Neural cell (in vitro differentiated cells): ENCODE measurements at regions not wholly inside any gene's neighbourhood (a gene's known extent, or its start where the extent isn't known, plus 50 kb on each side); places are given as distances from the start of the nearest gene placed in this dataset.

ENCODE experiments used
- H2AFZ ChIP-seq: fragments of 200-600, 300-800 bp; sonication (generic), shearing (Covaris generic); 2 replicates; pipeline ENCODE4 v1.6.0; 2014; ENCODE audit warnings: low read depth, mild to moderate bottlenecking, antibody characterized with exemption, low read length, moderate library complexity
- H3F3A ChIP-seq: fragments of 200-600 bp; shearing (Covaris generic); 2 replicates; pipeline ENCODE4 v1.6.1; 2016; ENCODE audit warnings: mild to moderate bottlenecking, moderate library complexity, mixed read lengths, antibody characterized with exemption, low read length; ENCODE audit not compliant: insufficient read depth, poor library complexity, severe bottlenecking
- H3K27ac ChIP-seq: fragments of 200-600, 300-800 bp; sonication (generic), shearing (Covaris generic); 2 replicates; pipeline ENCODE4 v1.5.1; 2014; ENCODE audit warnings: mild to moderate bottlenecking, low read length, moderate library complexity
- H3K27me3 ChIP-seq: fragments of 300-800, 200-600 bp; sonication (generic), shearing (Covaris generic); 2 replicates; pipeline ENCODE4 v1.6.0; 2014; ENCODE audit warnings: mild to moderate bottlenecking, low read depth, low read length, moderate library complexity; ENCODE audit not compliant: insufficient read depth
- H3K36me3 ChIP-seq: fragments of 300-800, 200-600 bp; sonication (generic), shearing (Covaris generic); 2 replicates; pipeline ENCODE4 v1.5.1; 2014; ENCODE audit warnings: mild to moderate bottlenecking, antibody characterized with exemption, low read length, moderate library complexity; ENCODE audit not compliant: insufficient read depth
- H3K4me2 ChIP-seq: fragments of 300-800, 200-600 bp; sonication (generic), shearing (Covaris generic); 2 replicates; pipeline ENCODE4 v1.6.0; 2014; ENCODE audit warnings: mild to moderate bottlenecking, low read length
- H3K4me3 ChIP-seq: fragments of 300-800, 200-600 bp; sonication (generic), shearing (Covaris generic); 2 replicates; pipeline ENCODE4 v1.5.1; 2014; ENCODE audit warnings: mild to moderate bottlenecking, low read length, moderate library complexity
- H3K79me2 ChIP-seq: fragments of 200-600 bp; shearing (Covaris generic); replicated peaks from 2 replicates; pipeline ENCODE4 v1.6.0; 2014; ENCODE audit warnings: mild to moderate bottlenecking, low read length, moderate library complexity; ENCODE audit not compliant: insufficient read depth
- H3K9ac ChIP-seq: fragments of 300-800, 200-600 bp; sonication (generic), shearing (Covaris generic); 2 replicates; pipeline ENCODE4 v1.6.1; 2016; ENCODE audit warnings: mild to moderate bottlenecking, low read length, mixed read lengths
- H3K9me2 ChIP-seq: fragments of 200-600 bp; shearing (Covaris generic); 2 replicates; pipeline ENCODE4 v1.6.1; 2016; ENCODE audit warnings: mild to moderate bottlenecking, low read length, mixed read lengths; ENCODE audit not compliant: insufficient read depth
- H3K9me3 ChIP-seq: fragments of 200-600, 300-800 bp; sonication (generic), shearing (Covaris generic); 2 replicates; pipeline ENCODE4 v1.6.1; 2016; ENCODE audit warnings: mild to moderate bottlenecking, mixed run types, low read length, moderate library complexity, mixed read lengths
- H4K20me1 ChIP-seq: fragments of 200-600 bp; shearing (Covaris generic); 2 replicates; pipeline ENCODE4 v1.6.1; 2016; ENCODE audit warnings: mild to moderate bottlenecking, mixed run types; ENCODE audit not compliant: insufficient read depth
- CTCF ChIP-seq: fragments of 450-650 bp; IDR thresholded peaks from 2 replicates; pipeline ENCODE4 v1.5.1; 2014; ENCODE audit warnings: antibody characterized with exemption, mild to moderate bottlenecking, moderate library complexity; ENCODE audit not compliant: poor library complexity, severe bottlenecking
- EP300 ChIP-seq: fragments of 450-650 bp; conservative IDR thresholded peaks from 2 replicates; pipeline ENCODE4 v1.6.1; 2014; ENCODE audit warnings: antibody characterized with exemption, mild to moderate bottlenecking, moderate library complexity; ENCODE audit not compliant: poor library complexity, severe bottlenecking
- EZH2 ChIP-seq: fragments of 200-600, 300-800 bp; shearing (Covaris generic), sonication (generic); IDR thresholded peaks from 2 replicates; pipeline ENCODE4 v1.6.1; 2014; ENCODE audit warnings: antibody characterized with exemption, low read length, borderline replicate concordance, mild to moderate bottlenecking; ENCODE audit not compliant: insufficient read depth, poor library complexity, severe bottlenecking
- MXI1 ChIP-seq: fragments of 450-650 bp; conservative IDR thresholded peaks from 2 replicates; pipeline ENCODE4 v1.6.1; 2014; ENCODE audit warnings: antibody characterized with exemption, mild to moderate bottlenecking; ENCODE audit not compliant: poor library complexity, severe bottlenecking
- POLR2AphosphoS5 ChIP-seq: IDR thresholded peaks from 2 replicates; pipeline ENCODE4 v1.6.1; 2012
- RAD21 ChIP-seq: fragments of 450-650 bp; conservative IDR thresholded peaks from 2 replicates; pipeline ENCODE4 v1.6.1; 2014; ENCODE audit warnings: antibody characterized with exemption, mild to moderate bottlenecking, moderate library complexity
- REST ChIP-seq: IDR thresholded peaks from 2 replicates; pipeline ENCODE4 v1.6.1; 2012; ENCODE audit warnings: borderline replicate concordance
- SMC3 ChIP-seq: fragments of 450-650 bp; conservative IDR thresholded peaks from 2 replicates; pipeline ENCODE4 v1.6.1; 2014; ENCODE audit warnings: antibody characterized with exemption, mild to moderate bottlenecking, moderate library complexity; ENCODE audit not compliant: poor library complexity
- TAF1 ChIP-seq: IDR thresholded peaks from 2 replicates; pipeline ENCODE4 v1.6.1; 2012; ENCODE audit warnings: low read depth

- no peaks in the 10 kb centered on the region for H3F3A ChIP-seq
- no peaks in the 10 kb centered on the region for H3K36me3 ChIP-seq
- H3K27ac ChIP-seq: no peak overlapping the region
- no peaks in the 10 kb centered on the region for H3K27me3 ChIP-seq
- no peak overlapping the region for H3K4me3 ChIP-seq
- no peaks in the 10 kb centered on the region for H3K79me2 ChIP-seq
- no peak overlapping the region for H2AFZ ChIP-seq
- no peaks in the 10 kb centered on the region for H3K9me3 ChIP-seq
- H3K9me2 ChIP-seq: no peaks in the 10 kb centered on the region
- no peak overlapping the region for H3K4me2 ChIP-seq
- no peaks in the 10 kb centered on the region for H4K20me1 ChIP-seq
- H3K9ac ChIP-seq: no peak overlapping the region
- no peak for TF ChIP-seq EP300
- TF ChIP-seq CTCF: no peak
- TF ChIP-seq EZH2: no peak
- no peak for TF ChIP-seq RAD21
- no peak for TF ChIP-seq SMC3
- no peak for TF ChIP-seq TAF1
- no peak for TF ChIP-seq REST
- TF ChIP-seq POLR2AphosphoS5: no peak
- no peak for TF ChIP-seq MXI1
Observed at GRCh38 chr11:26898799-26899198, 95.1 kb upstream of the FIBIN start.

- Histone ChIP-seq H2AFZ (no peak overlapping the region), H4K20me1 (no peaks in the 10 kb centered on the region), H3K27ac (no peak overlapping the region), H3K4me2 (no peak overlapping the region), H3K4me3 (no peak overlapping the region), H3K9ac (no peak overlapping the region), H3F3A (no peaks in the 10 kb centered on the region), H3K79me2 (no peaks in the 10 kb centered on the region), H3K9me3 (no peaks in the 10 kb centered on the region), H3K9me2 (no peaks in the 10 kb centered on the region), H3K27me3 (no peaks in the 10 kb centered on the region), H3K36me3 (no peaks in the 10 kb centered on the region)
- TF ChIP-seq EZH2 (no peak), MXI1 (no peak), RAD21 (no peak), TAF1 (no peak), CTCF (no peak), REST (no peak), EP300 (no peak), SMC3 (no peak), POLR2AphosphoS5 (no peak)
Observed at GRCh38 chr11:26901162-26901561, 92.8 kb upstream of the FIBIN start.
